Smooth muscle cell (in vitro differentiated cells): ENCODE measurements at regions not wholly inside any gene's neighbourhood (a gene's known extent, or its start where the extent isn't known, plus 50 kb on each side); places are given as distances from the start of the nearest gene placed in this dataset.

Experiments
- DNase-seq: peaks from one replicate; lab custom pipeline; 2025; ENCODE audit not compliant: unreplicated experiment; lab: John Stamatoyannopoulos, UW
- H2AFZ ChIP-seq: fragments of 200-600 bp; sonication (generic); 2 replicates; pipeline ENCODE4 v1.6.0; 2016; ENCODE audit warnings: antibody characterized with exemption, low read depth, mild to moderate bottlenecking
- H3F3A ChIP-seq: fragments of 200-600 bp; sonication (generic); 2 replicates; pipeline ENCODE4 v1.6.0; 2017; ENCODE audit warnings: antibody characterized with exemption, low read depth
- H3K27ac ChIP-seq: fragments of 200-600 bp; sonication (generic); 2 replicates; pipeline ENCODE4 v1.5.1; 2016; ENCODE audit warnings: low read depth, mild to moderate bottlenecking
- H3K27me3 ChIP-seq: fragments of 200-600 bp; sonication (generic); 2 replicates; pipeline ENCODE4 v1.6.1; 2016; ENCODE audit warnings: low read depth, mild to moderate bottlenecking
- H3K36me3 ChIP-seq: fragments of 200-600 bp; sonication (generic); 2 replicates; pipeline ENCODE4 v1.5.1; 2016; ENCODE audit warnings: low read depth
- H3K4me1 ChIP-seq: fragments of 200-600 bp; sonication (generic); 2 replicates; pipeline ENCODE4 v1.5.1; 2016; ENCODE audit warnings: low read depth
- H3K4me2 ChIP-seq: fragments of 200-600 bp; sonication (generic); 2 replicates; pipeline ENCODE4 v1.6.0; 2016; ENCODE audit warnings: mild to moderate bottlenecking
- H3K4me3 ChIP-seq: fragments of 200-600 bp; sonication (generic); 2 replicates; pipeline ENCODE4 v1.5.1; 2016; ENCODE audit warnings: mild to moderate bottlenecking
- H3K79me2 ChIP-seq: fragments of 200-600 bp; sonication (generic); 2 replicates; pipeline ENCODE4 v1.6.0; 2016; ENCODE audit warnings: low read depth, mild to moderate bottlenecking
- H3K9ac ChIP-seq: fragments of 200-600 bp; sonication (generic); 2 replicates; pipeline ENCODE4 v1.6.0; 2016; ENCODE audit warnings: low read depth
- H3K9me3 ChIP-seq: fragments of 200-600 bp; sonication (generic); replicated peaks from 2 replicates; pipeline ENCODE4 v1.5.1; 2016; ENCODE audit warnings: low read depth
- H4K20me1 ChIP-seq: fragments of 200-600 bp; sonication (generic); 2 replicates; pipeline ENCODE4 v1.6.0; 2016; ENCODE audit warnings: low read depth
- WGBS: methylation state at CpG from one replicate; pipeline ENCODE4 v1.1.7; 2016; ENCODE audit warnings: low lambda C conversion rate; 5-methylcytosine and 5-hydroxymethylcytosine counted together
- TF ChIP-seq, protein P1 (sequence below): fragments of 200-600 bp; sonication (generic); IDR thresholded peaks from 2 replicates; pipeline ENCODE4 v1.5.1; 2017; ENCODE audit warnings: borderline replicate concordance, mild to moderate bottlenecking, antibody characterized with exemption; ENCODE audit not compliant: insufficient read depth, poor library complexity, severe bottlenecking

DNA sequence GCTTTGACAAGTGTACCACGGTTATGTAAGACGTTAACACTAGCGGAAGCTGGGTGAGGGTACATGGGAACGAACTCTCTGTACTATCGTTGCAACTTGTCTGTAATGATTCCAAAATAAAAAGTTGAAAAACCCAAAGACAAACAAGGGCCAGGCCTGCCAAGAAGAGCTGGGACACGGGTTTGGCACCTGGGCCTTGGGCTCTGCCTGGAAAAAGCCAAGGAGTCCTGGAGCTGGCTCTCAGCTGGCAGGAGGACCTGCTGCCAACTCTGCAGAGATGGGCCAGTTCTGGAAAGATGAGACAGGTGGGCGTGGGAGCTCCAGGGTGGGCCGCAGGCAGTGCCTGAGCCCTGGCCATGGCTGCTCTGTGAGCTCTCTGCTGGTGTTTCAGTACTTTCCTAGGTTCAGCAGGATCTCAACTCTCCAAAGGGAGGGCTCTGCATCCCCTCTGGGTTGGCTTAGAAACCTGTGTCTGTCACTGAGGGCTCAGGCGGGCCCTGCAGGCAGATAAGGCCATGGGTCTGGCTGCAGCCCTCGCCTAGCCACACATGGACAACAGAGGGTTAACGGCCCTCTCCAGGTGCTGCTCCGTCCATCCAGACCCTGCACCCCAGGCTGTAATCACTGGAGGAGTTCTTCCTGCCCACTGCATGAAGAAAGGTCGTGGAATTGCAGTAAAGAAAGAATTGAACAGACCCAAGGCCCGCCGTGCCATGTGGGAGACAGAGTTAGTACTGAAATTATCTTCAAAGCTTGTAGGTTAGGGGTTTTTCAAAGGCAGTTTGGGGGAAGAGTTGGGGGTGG, 89.9 kb downstream of the RHOB start:
- Histone ChIP-seq H3K4me3 (no peak overlapping the region), H3K9me3 (no peaks in the 10 kb centered on the region), H3K4me1 (peaks cover 4% of the 10 kb centered on the region), H4K20me1 (no peaks in the 10 kb centered on the region), H3K27me3 (no peaks in the 10 kb centered on the region), H3K4me2 (no peak overlapping the region), H3F3A (no peaks in the 10 kb centered on the region), H3K27ac (no peak overlapping the region), H2AFZ (no peak overlapping the region), H3K9ac (no peak overlapping the region), H3K79me2 (no peaks in the 10 kb centered on the region), H3K36me3 (no peaks in the 10 kb centered on the region)
- DNase-seq = no peak
- TF ChIP-seq, protein P1, sequence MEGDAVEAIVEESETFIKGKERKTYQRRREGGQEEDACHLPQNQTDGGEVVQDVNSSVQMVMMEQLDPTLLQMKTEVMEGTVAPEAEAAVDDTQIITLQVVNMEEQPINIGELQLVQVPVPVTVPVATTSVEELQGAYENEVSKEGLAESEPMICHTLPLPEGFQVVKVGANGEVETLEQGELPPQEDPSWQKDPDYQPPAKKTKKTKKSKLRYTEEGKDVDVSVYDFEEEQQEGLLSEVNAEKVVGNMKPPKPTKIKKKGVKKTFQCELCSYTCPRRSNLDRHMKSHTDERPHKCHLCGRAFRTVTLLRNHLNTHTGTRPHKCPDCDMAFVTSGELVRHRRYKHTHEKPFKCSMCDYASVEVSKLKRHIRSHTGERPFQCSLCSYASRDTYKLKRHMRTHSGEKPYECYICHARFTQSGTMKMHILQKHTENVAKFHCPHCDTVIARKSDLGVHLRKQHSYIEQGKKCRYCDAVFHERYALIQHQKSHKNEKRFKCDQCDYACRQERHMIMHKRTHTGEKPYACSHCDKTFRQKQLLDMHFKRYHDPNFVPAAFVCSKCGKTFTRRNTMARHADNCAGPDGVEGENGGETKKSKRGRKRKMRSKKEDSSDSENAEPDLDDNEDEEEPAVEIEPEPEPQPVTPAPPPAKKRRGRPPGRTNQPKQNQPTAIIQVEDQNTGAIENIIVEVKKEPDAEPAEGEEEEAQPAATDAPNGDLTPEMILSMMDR = no peak
- 87% methylated on average over 15 of the region's 15 CpGs for WGBS

DNA sequence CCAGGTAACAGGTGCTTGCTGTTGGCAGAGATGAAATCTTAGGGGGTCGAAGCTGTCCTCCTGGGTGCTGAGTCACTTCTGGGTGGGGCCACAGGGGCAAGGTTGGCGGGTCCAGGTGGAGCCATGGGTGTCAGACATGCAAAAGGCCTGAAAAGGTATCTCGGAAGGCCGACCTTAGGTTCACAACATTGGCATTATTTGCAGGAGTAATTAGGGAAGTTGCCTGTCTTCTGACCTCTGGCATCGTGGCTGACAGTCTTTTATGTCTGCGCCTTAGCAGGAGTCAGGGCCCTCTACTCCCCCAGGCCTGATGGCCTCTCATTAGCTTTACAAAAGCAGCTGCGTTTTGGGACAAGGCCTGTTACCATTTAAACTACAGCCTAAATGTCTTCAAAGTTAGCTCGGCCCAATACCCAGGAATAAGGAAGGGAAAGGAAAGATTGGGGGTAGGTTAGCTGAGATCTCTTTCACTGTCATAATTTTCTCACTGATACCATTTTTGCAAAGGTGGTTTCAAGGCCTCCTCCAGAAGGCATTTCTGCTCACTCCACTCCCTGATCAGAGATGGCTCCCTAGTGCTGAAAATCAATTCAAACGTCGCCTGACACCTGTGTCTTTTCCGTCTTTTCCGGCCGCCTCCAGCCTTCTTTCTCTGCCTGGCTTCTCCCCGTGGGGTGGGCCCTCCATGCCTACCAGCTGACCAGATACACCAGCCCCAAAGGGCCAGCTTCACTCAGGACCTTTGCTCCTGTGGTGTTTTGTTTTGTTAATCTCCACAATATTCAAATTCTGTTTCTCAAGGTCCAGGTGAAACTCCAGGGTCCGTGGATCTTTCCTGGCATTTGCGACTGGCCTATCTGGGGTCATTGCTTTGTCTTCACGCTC, 90.8 kb downstream of the RHOB start:
- Histone ChIP-seq H3K79me2 (no peaks in the 10 kb centered on the region), H3K4me2 (no peak overlapping the region), H3K27me3 (no peaks in the 10 kb centered on the region), H2AFZ (no peak overlapping the region), H3K9me3 (no peaks in the 10 kb centered on the region), H3F3A (no peaks in the 10 kb centered on the region), H3K9ac (no peak overlapping the region), H4K20me1 (no peaks in the 10 kb centered on the region), H3K36me3 (no peaks in the 10 kb centered on the region), H3K27ac (no peak overlapping the region), H3K4me1 (peaks cover 4% of the 10 kb centered on the region), H3K4me3 (no peak overlapping the region)
- TF ChIP-seq, protein P1 = no peak
- WGBS = 75% methylated on average over 17 of the region's 17 CpGs
- DNase-seq = no peak

GRCh38 chr2:20538308-20539132, 91.6 kb downstream of the RHOB start:
- H3K79me2 ChIP-seq = no peaks in the 10 kb centered on the region
- H3K4me2 ChIP-seq = no peak overlapping the region
- no peak overlapping the region for H3K27ac ChIP-seq
- no peak overlapping the region for H3K4me3 ChIP-seq
- H3K4me1 ChIP-seq = peaks cover 4% of the 10 kb centered on the region
- DNase-seq = no peak
- H3F3A ChIP-seq = no peaks in the 10 kb centered on the region
- H3K9me3 ChIP-seq = no peaks in the 10 kb centered on the region
- no peaks in the 10 kb centered on the region for H4K20me1 ChIP-seq
- no peak overlapping the region for H2AFZ ChIP-seq
- H3K36me3 ChIP-seq = no peaks in the 10 kb centered on the region
- 88% methylated on average over 8 of the region's 8 CpGs for WGBS
- no peak overlapping the region for H3K9ac ChIP-seq
- TF ChIP-seq, protein P1 = no peak
- no peaks in the 10 kb centered on the region for H3K27me3 ChIP-seq
